ENCODE measurements at regions not wholly inside any gene's neighbourhood (a gene's known extent, or its start where the extent isn't known, plus 50 kb on each side); places are given as distances from the start of the nearest gene placed in this dataset.

- CTCF ChIA-PET, result interaction anchor here (1.2 to 2.5 kb wide), 2 partner anchors 93 to 96 kb away, joined by 3 to 10 read pairs; no protein-coding TSS in a partner anchor
- POLR2A ChIA-PET, result no interaction called here
- no peak for DNase-seq (ENCODE audit: low read depth in 1 of 2, low spot score in 1 of 2)
- TF ChIP-seq HEYL (CRISPR knock-in tag; IDR thresholded peaks at IDR 0.05) (no peak), TP53 (CRISPR knock-in tag; IDR thresholded peaks at IDR 0.05) (no peak), REST (IDR thresholded peaks at IDR 0.05) (no peak), HMGXB4 (CRISPR knock-in tag; IDR thresholded peaks at IDR 0.05; ENCODE audit: borderline replicate concordance) (no peak), FOXS1 (CRISPR knock-in tag; IDR thresholded peaks at IDR 0.05) (no peak), JUN (IDR thresholded peaks at IDR 0.05) (no peak), POLR2AphosphoS2 (conservative IDR thresholded peaks at IDR 0.05; ENCODE audit: low read length) (no peak), ATOH8 (CRISPR knock-in tag; IDR thresholded peaks at IDR 0.05; ENCODE audit: low read depth) (no peak), SMC3 (IDR thresholded peaks at IDR 0.05) (no peak), PBX3 (IDR thresholded peaks at IDR 0.05) (no peak), NR3C1 (IDR thresholded peaks at IDR 0.05) (no peak), TFCP2L1 (CRISPR knock-in tag; IDR thresholded peaks at IDR 0.05) (no peak), EHF (CRISPR knock-in tag; IDR thresholded peaks at IDR 0.05) (no peak), ZC3H11A (IDR thresholded peaks at IDR 0.05) (no peak), EP300 (IDR thresholded peaks at IDR 0.05) (no peak), RFX5 (IDR thresholded peaks at IDR 0.05) (no peak)
- TF ChIP-seq, protein P1, sequence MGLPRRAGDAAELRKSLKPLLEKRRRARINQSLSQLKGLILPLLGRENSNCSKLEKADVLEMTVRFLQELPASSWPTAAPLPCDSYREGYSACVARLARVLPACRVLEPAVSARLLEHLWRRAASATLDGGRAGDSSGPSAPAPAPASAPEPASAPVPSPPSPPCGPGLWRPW (IDR thresholded peaks at IDR 0.05), result no peak
- TF ChIP-seq, protein P2, sequence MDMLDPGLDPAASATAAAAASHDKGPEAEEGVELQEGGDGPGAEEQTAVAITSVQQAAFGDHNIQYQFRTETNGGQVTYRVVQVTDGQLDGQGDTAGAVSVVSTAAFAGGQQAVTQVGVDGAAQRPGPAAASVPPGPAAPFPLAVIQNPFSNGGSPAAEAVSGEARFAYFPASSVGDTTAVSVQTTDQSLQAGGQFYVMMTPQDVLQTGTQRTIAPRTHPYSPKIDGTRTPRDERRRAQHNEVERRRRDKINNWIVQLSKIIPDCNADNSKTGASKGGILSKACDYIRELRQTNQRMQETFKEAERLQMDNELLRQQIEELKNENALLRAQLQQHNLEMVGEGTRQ (IDR thresholded peaks at IDR 0.05), result no peak
- H3K4me1 ChIP-seq, result no peaks in the 10 kb centered on the region
- no peak overlapping the region for H3K4me3 ChIP-seq
- WGBS (ENCODE audit: missing lambda C conversion rate), result 37% methylated on average over 3 of the region's 3 CpGs
- H3K4me2 ChIP-seq, result no peak overlapping the region
- FAIRE-seq, result no peak
- H3K9me3 ChIP-seq, result no peaks in the 10 kb centered on the region
- no peak overlapping the region for H3K27ac ChIP-seq
- ATAC-seq, result no peak
Measured at GRCh38 chr2:118762290-118762689, 85.2 kb downstream of the EN1 start.

- no peak for DNase-seq (ENCODE audit: low read depth in 1 of 2, low spot score in 1 of 2)
- no peak for FAIRE-seq
- no peak overlapping the region for H3K27ac ChIP-seq
- H3K4me3 ChIP-seq, result no peak overlapping the region
- 45% methylated on average over 6 of the region's 6 CpGs for whole genome bisulfite sequencing (ENCODE audit: missing lambda C conversion rate)
- no peaks in the 10 kb centered on the region for H3K4me1 ChIP-seq
- no peak for ATAC-seq
- no peaks in the 10 kb centered on the region for H3K9me3 ChIP-seq
- TF ChIP-seq E2F6 (IDR thresholded peaks at IDR 0.05; ENCODE audit: borderline replicate concordance, low read depth) (no peak), BHLHE40 (IDR thresholded peaks at IDR 0.05; ENCODE audit: low read depth, low read length) (no peak), CBX8 (IDR thresholded peaks at IDR 0.05) (no peak), GATA3 (IDR thresholded peaks at IDR 0.05; ENCODE audit: borderline replicate concordance) (no peak), CEBPB (IDR thresholded peaks at IDR 0.05) (no peak), RNF2 (IDR thresholded peaks at IDR 0.05; ENCODE audit: borderline replicate concordance, low read depth) (no peak), SMC3 (IDR thresholded peaks at IDR 0.05) (no peak)
- H3K4me2 ChIP-seq, result no peak overlapping the region
- POLR2A ChIA-PET, result no interaction called here
- CTCF ChIA-PET, result interaction anchor here (1.2 to 2.5 kb wide), 3 partner anchors 12 to 96 kb away, joined by 3 to 10 read pairs (median 4); no protein-coding TSS in a partner anchor
Measured at GRCh38 chr2:118761771-118762170, 85.7 kb downstream of the EN1 start.
